ENCODE measurements at regions not wholly inside any gene's neighbourhood (a gene's known extent, or its start where the extent isn't known, plus 50 kb on each side); places are given as distances from the start of the nearest gene placed in this dataset.

DNA sequence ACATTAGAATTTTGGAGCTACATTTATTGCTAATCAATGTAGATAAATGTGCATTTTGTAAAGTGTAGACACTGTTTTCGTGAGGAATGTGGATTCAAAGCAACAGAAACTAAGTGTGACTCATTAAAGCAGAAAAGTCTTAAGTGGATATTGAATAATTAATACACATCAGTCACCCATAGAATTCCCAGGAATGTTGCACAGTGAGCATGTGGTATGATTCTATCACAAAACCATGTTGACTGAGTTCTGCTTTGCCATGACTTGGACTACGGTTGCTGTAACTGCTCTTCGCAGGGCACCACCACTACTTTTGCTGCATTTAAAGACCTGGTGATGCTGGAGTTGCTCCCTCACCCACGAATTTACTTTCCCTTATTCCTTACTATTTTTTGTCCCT lies 471.8 kb downstream of the KCNT2 start:
- no peak for DNase-seq (ENCODE audit: low spot score in 2 of 2)
- no peak for TF ChIP-seq CTCF (IDR thresholded peaks at IDR 0.05)
- TF ChIP-seq EP300 (IDR thresholded peaks at IDR 0.05) = no peak
- no peak for TF ChIP-seq POLR2A (IDR thresholded peaks at IDR 0.05)

DNA sequence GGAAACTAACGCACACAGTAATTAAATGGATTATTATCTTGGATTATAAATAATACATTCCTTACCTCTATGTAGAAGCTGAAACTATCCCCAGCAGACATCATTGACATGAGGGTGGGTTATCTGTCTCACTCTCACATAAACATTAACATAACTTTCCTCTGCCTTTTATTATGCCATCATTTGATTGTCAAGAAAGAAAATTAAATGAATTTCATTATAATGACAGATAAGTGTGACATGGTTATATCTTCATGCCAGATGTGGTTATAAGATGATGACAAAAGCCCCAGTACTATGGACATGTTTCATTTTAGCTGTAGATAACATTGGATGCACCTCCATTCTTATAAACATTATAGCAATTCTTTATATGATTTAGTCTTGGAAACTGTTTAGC lies 476.5 kb downstream of the KCNT2 start:
- Histone ChIP-seq H3K27me3 (no peaks in the 10 kb centered on the region), H3K27ac (no peak overlapping the region), H3K4me3 (no peak overlapping the region), H3K36me3 (no peaks in the 10 kb centered on the region), H3K4me1 (no peaks in the 10 kb centered on the region), H3K9me3 (no peaks in the 10 kb centered on the region)
- 81 to 82% methylated on average over 1 of the region's 1 CpG for WGBS, 2 donors
- no peak for DNase-seq (ENCODE audit: low spot score in 2 of 2)
- TF ChIP-seq POLR2A (IDR thresholded peaks at IDR 0.05) = no peak
- no peak for TF ChIP-seq CTCF (IDR thresholded peaks at IDR 0.05)
- TF ChIP-seq EP300 (IDR thresholded peaks at IDR 0.05) = no peak

More for the DNA sequence above, 471.8 kb downstream of the KCNT2 start:
- no peaks in the 10 kb centered on the region for H3K4me1 ChIP-seq
- H3K27me3 ChIP-seq = no peaks in the 10 kb centered on the region
- 89% methylated on average over 4 of the region's 4 CpGs for WGBS, 2 donors
- no peaks in the 10 kb centered on the region for H3K36me3 ChIP-seq
- H3K4me3 ChIP-seq = no peak overlapping the region
- no peak overlapping the region for H3K27ac ChIP-seq
- H3K9me3 ChIP-seq = no peaks in the 10 kb centered on the region

DNA sequence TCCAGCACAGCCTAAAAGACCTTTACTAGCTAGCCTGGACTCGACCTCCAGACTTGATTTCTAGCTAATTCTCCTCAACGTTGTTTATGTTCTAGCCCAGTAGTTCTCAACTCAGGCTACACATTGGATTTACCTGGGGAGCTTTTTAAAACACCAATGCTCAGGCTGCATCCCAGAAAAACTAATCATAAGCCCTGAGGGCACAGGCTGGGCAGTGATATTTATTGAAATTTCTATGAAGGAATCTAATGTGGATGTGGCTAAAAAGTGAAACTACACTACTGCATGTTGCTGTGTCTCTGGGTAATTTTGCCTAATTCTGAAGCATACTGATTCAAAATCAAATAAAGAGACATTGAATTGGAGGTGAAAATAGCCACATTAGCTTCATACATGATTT lies 479.4 kb downstream of the KCNT2 start:
- no peak for DNase-seq (ENCODE audit: low spot score in 2 of 2)
- Histone ChIP-seq H3K27me3 (no peaks in the 10 kb centered on the region), H3K9me3 (no peaks in the 10 kb centered on the region), H3K36me3 (no peaks in the 10 kb centered on the region), H3K4me3 (no peak overlapping the region), H3K4me1 (no peaks in the 10 kb centered on the region), H3K27ac (no peak overlapping the region)
- 67 to 71% methylated on average over 2 of the region's 2 CpGs for WGBS, 2 donors
- no peak for TF ChIP-seq POLR2A (IDR thresholded peaks at IDR 0.05)
- no peak for TF ChIP-seq CTCF (IDR thresholded peaks at IDR 0.05)

DNA sequence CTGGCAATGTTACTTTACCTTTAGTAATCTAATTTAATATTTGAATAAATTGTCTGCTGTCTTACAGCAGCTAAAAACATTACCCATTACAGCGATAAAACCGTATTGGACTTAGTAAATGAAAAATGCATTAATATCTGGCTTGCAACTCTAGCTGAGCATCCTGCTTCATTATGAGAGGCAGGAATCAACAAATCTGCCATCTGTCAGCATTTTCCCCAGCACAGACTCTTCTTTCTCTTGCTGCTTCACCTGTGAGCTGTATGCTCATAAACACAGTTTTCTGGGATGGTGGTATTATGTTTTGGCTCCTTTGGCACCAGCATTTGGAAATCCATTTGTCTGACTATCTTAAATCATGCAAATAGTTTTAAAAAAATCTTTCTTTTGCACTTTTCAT lies 487.1 kb downstream of the KCNT2 start:
- WGBS, 2 donors = 83% methylated on average over 2 of the region's 2 CpGs
- Histone ChIP-seq H3K27me3 (no peaks in the 10 kb centered on the region), H3K4me3 (no peak overlapping the region), H3K9me3 (no peaks in the 10 kb centered on the region), H3K36me3 (no peaks in the 10 kb centered on the region), H3K4me1 (no peaks in the 10 kb centered on the region), H3K27ac (no peak overlapping the region)
- DNase-seq (ENCODE audit: low spot score in 2 of 2) = no peak
- TF ChIP-seq CTCF (IDR thresholded peaks at IDR 0.05) (no peak), POLR2A (IDR thresholded peaks at IDR 0.05) (no peak), EP300 (IDR thresholded peaks at IDR 0.05) (no peak)

DNA sequence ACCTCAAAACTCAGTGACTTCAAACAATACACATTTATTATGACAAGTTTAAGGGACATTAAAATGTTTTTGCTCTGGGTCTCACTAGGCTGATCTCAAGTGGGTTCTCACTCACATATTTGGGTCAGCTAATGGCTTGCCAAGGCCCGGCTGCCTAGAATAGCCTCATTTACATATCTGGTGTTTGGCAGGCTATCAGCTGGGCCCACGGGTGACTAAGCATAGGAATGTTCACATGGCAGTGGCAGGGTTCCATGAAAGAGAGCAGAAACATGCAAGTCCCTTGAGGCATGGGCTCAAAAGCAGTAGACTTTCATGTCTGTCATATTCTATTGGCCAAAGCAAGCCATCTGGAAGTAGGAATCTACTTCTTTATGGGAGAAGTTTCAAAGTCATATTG lies 492.6 kb downstream of the KCNT2 start:
- Histone ChIP-seq H3K36me3 (no peaks in the 10 kb centered on the region), H3K4me3 (no peak overlapping the region), H3K4me1 (no peaks in the 10 kb centered on the region), H3K9me3 (peaks cover 0 to 4% (median 0%) of the 10 kb centered on the region in 4 donors), H3K27ac (no peak overlapping the region), H3K27me3 (no peaks in the 10 kb centered on the region)
- peak in 1 of 2 donors; percentile 5 for DNase-seq (ENCODE audit: low spot score in 2 of 2)
- WGBS, 2 donors = 17 to 22% methylated on average over 2 of the region's 2 CpGs
- no peak for TF ChIP-seq EP300 (IDR thresholded peaks at IDR 0.05)
- no peak for TF ChIP-seq POLR2A (IDR thresholded peaks at IDR 0.05)
- no peak for TF ChIP-seq CTCF (IDR thresholded peaks at IDR 0.05)
